Body of pancreas (tissue), 4 donors: ENCODE measurements at regions not wholly inside any gene's neighbourhood (a gene's known extent, or its start where the extent isn't known, plus 50 kb on each side); places are given as distances from the start of the nearest gene placed in this dataset.
A peak's percentile ranks its signal among the peaks of the same experiment; 100 is the strongest.

ENCODE experiments used
- POLR2A ChIP-seq, 3 donors: fragments of 450-650 bp; IDR thresholded peaks; one replicate each; pipeline ENCODE4 v1.6.1; 2016; ENCODE audit warnings: antibody characterized with exemption in 3 of 3, mild to moderate bottlenecking in 2 of 3
- TF ChIP-seq, protein P1 (sequence below), 7 experiments: fragments of 450-650 bp in 4 of 7; fragments of 200-600 bp in 3 of 7; sonication (generic) in 3 of 7; IDR thresholded peaks; one replicate each; pipeline ENCODE4 v1.5.1; 2016 to 2019; ENCODE audit warnings: antibody characterized with exemption in 7 of 7

DNA sequence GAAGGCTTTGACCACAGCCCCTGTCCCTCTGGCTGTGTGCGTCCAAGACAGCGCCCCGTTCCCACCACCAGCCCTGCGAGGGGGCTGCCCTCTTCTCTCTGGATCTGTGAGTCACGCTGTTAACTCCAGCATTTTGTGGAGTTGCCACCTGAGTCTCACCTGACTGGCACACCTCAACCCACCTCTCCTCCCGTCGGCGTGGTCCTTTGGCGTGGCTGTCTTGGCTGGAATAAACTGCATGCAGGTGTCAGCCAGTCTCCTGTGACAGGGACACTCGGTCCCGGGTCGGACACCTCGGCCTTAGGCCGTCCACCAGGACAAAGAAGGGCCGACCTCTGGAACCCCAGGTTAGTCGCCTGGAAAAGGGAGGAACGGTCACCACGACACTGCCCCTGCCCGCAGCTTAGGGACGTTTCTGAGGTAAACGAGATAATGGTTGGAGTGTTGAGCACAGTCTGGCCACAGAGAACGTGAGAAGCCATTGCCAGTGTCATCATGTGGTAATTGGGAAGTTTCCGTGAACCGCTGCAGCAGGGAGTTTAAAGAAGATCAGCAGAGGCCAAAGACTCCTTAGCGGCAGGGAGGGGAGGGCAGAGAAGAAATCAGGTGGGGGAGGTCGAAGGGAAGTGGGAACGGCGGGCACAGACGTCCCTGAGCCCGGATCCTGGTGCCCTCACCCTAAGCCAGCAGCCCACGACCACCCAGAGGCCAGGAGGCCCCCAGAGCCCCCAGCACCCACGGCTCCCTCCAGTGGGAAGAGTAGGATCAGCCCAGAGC lies 73.6 kb upstream of the FAM20C start:
- TF ChIP-seq, protein P1, sequence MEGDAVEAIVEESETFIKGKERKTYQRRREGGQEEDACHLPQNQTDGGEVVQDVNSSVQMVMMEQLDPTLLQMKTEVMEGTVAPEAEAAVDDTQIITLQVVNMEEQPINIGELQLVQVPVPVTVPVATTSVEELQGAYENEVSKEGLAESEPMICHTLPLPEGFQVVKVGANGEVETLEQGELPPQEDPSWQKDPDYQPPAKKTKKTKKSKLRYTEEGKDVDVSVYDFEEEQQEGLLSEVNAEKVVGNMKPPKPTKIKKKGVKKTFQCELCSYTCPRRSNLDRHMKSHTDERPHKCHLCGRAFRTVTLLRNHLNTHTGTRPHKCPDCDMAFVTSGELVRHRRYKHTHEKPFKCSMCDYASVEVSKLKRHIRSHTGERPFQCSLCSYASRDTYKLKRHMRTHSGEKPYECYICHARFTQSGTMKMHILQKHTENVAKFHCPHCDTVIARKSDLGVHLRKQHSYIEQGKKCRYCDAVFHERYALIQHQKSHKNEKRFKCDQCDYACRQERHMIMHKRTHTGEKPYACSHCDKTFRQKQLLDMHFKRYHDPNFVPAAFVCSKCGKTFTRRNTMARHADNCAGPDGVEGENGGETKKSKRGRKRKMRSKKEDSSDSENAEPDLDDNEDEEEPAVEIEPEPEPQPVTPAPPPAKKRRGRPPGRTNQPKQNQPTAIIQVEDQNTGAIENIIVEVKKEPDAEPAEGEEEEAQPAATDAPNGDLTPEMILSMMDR (IDR thresholded peaks at IDR 0.05) = no peak
- TF ChIP-seq POLR2A (IDR thresholded peaks at IDR 0.05) = peak in 1 of 3 donors; percentile 26
